GM23338 (cell line): ENCODE measurements at regions not wholly inside any gene's neighbourhood (a gene's known extent, or its start where the extent isn't known, plus 50 kb on each side); places are given as distances from the start of the nearest gene placed in this dataset.

Experiments used
- ATAC-seq: fragments of 200-7000 bp; cut with Tn5 transposase; 3 replicates; pipeline ENCODE4 v1.9.1; 2020
- DNase-seq: peaks from one replicate; pipeline ENCODE4 v3.0.0-alpha.2; 2015; ENCODE audit warnings: low spot score
- H2AFZ ChIP-seq: fragments of 200-600 bp; sonication (generic); 2 replicates; pipeline ENCODE4 v1.8.0; 2016; ENCODE audit warnings: antibody characterized with exemption, mild to moderate bottlenecking, moderate library complexity
- H3F3A ChIP-seq: fragments of 200-600 bp; sonication (generic); replicated peaks from 2 replicates; pipeline ENCODE4 v1.8.0; 2017; ENCODE audit warnings: antibody characterized with exemption, mixed run types, low read depth
- H3K27ac ChIP-seq: fragments of 200-600 bp; sonication (generic); 2 replicates; pipeline ENCODE4 v1.6.1; 2016; ENCODE audit warnings: low read depth
- H3K27me3 ChIP-seq: fragments of 200-600 bp; sonication (generic); 2 replicates; pipeline ENCODE4 v1.8.0; 2016; ENCODE audit warnings: mild to moderate bottlenecking, mixed run types, moderate library complexity; ENCODE audit not compliant: insufficient read depth
- H3K36me3 ChIP-seq: fragments of 200-600 bp; sonication (generic); 2 replicates; pipeline ENCODE4 v1.8.0; 2016; ENCODE audit warnings: mild to moderate bottlenecking; ENCODE audit not compliant: insufficient read depth
- H3K4me1 ChIP-seq: fragments of 200-600 bp; sonication (generic); 2 replicates; pipeline ENCODE4 v1.8.0; 2016; ENCODE audit warnings: mild to moderate bottlenecking, moderate library complexity; ENCODE audit not compliant: insufficient read depth
- H3K4me2 ChIP-seq: fragments of 200-600 bp; sonication (generic); 2 replicates; pipeline ENCODE4 v1.7.1; 2017; ENCODE audit warnings: mixed run types
- H3K4me3 ChIP-seq: fragments of 200-600 bp; sonication (generic); 2 replicates; pipeline ENCODE4 v1.6.1; 2016; ENCODE audit warnings: mixed run types
- H3K79me2 ChIP-seq: fragments of 200-600 bp; sonication (generic); replicated peaks from 2 replicates; pipeline ENCODE4 v1.8.0; 2017; ENCODE audit warnings: mild to moderate bottlenecking; ENCODE audit not compliant: insufficient read depth
- H3K9me2 ChIP-seq: fragments of 200-600 bp; sonication (generic); 2 replicates; pipeline ENCODE4 v1.8.0; 2017; ENCODE audit not compliant: insufficient read depth
- H4K20me1 ChIP-seq: fragments of 200-600 bp; sonication (generic); replicated peaks from 2 replicates; pipeline ENCODE4 v1.8.0; 2017; ENCODE audit warnings: mild to moderate bottlenecking; ENCODE audit not compliant: insufficient read depth
- H3K27ac Mint-ChIP-seq: 2 replicates; pipeline ENCODE4 v1.8.0; 2020; ENCODE audit warnings: inconsistent platforms, mild to moderate bottlenecking, moderate library complexity, mixed read lengths
- H3K27me3 Mint-ChIP-seq: 3 replicates; pipeline ENCODE4 v1.8.0; 2022; ENCODE audit warnings: low read depth, mild to moderate bottlenecking, moderate library complexity, mixed read lengths, inconsistent platforms; ENCODE audit not compliant: insufficient read depth, poor library complexity
- H3K36me3 Mint-ChIP-seq: 3 replicates; pipeline ENCODE4 v1.8.0; 2021; ENCODE audit warnings: low read depth, mild to moderate bottlenecking, inconsistent platforms, moderate library complexity, mixed read lengths
- H3K4me1 Mint-ChIP-seq: 3 replicates; pipeline ENCODE4 v1.8.0; 2020; ENCODE audit warnings: mild to moderate bottlenecking, inconsistent platforms, mixed read lengths
- H3K4me3 Mint-ChIP-seq: 3 replicates; pipeline ENCODE4 v1.8.0; 2021; ENCODE audit warnings: moderate library complexity, mild to moderate bottlenecking, inconsistent platforms, mixed read lengths
- H3K9me3 Mint-ChIP-seq: 3 replicates; pipeline ENCODE4 v1.8.0; 2020; ENCODE audit warnings: moderate library complexity, mild to moderate bottlenecking, inconsistent platforms, mixed read lengths
- CREB1 ChIP-seq: fragments of 250-450 bp; sonication (Bioruptor Pico); IDR thresholded peaks from 2 replicates; pipeline ENCODE4 v1.5.0; 2020; ENCODE audit warnings: low read depth, mild to moderate bottlenecking, moderate library complexity
- CTCF ChIP-seq, 2 experiments: fragments of 200-600 bp in 1 of 2; sonication (generic) in 1 of 2; conservative IDR thresholded peaks; 2 replicates each; pipeline versions ENCODE4 v1.5.1 to v1.6.1; 2016 to 2017; ENCODE audit warnings: antibody characterized with exemption in 2 of 2, low read depth in 2 of 2, mild to moderate bottlenecking in 2 of 2, moderate library complexity in 1 of 2
- ETS1 ChIP-seq: IDR thresholded peaks from 2 replicates; pipeline ENCODE4 v1.6.1; 2016; ENCODE audit warnings: antibody characterized with exemption
- EZH2 ChIP-seq: fragments of 200-600 bp; sonication (generic); IDR thresholded peaks from one replicate; pipeline ENCODE4 v1.8.0; 2017; ENCODE audit warnings: antibody characterized with exemption, mild to moderate bottlenecking, low read depth; ENCODE audit not compliant: unreplicated experiment
- EZH2phosphoT487 ChIP-seq: fragments of 200-600 bp; sonication (generic); IDR thresholded peaks from one replicate; pipeline ENCODE4 v1.8.1; 2018; ENCODE audit warnings: antibody characterized with exemption; ENCODE audit not compliant: unreplicated experiment
- NANOG ChIP-seq: IDR thresholded peaks from 2 replicates; pipeline ENCODE4 v1.6.1; 2016; ENCODE audit warnings: antibody characterized with exemption, borderline replicate concordance
- STAT1 ChIP-seq: IDR thresholded peaks from one replicate; pipeline ENCODE4 v1.6.1; 2016; ENCODE audit warnings: antibody characterized with exemption; ENCODE audit not compliant: unreplicated experiment
- ZNF114 ChIP-seq: fragments of 250-450 bp; sonication (Bioruptor Pico); IDR thresholded peaks from 2 replicates; pipeline ENCODE4 v1.5.0; 2020; ENCODE audit warnings: mild to moderate bottlenecking, moderate library complexity
- ZNF331 ChIP-seq: fragments of 250-450 bp; sonication (Bioruptor Pico); IDR thresholded peaks from 2 replicates; pipeline ENCODE4 v1.5.0; 2020; ENCODE audit warnings: low read depth, mild to moderate bottlenecking, moderate library complexity
- ZNF462 ChIP-seq: fragments of 250-450 bp; sonication (Bioruptor Pico); IDR thresholded peaks from 2 replicates; pipeline ENCODE4 v1.5.0; 2020; ENCODE audit warnings: mild to moderate bottlenecking, moderate library complexity

GRCh38 chr11:38219636-38220035 is 1621.6 kb upstream of the RAG2 start:
- Mint-ChIP-seq H3K4me3 (no peak overlapping the region), H3K9me3 (peaks cover 45% of the 10 kb centered on the region), H3K4me1 (no peaks in the 10 kb centered on the region), H3K36me3 (peaks cover 43% of the 10 kb centered on the region), H3K27me3 (peaks cover 1% of the 10 kb centered on the region), H3K27ac (no peak overlapping the region)
- no peaks in the 10 kb centered on the region for H3F3A ChIP-seq
- no peaks in the 10 kb centered on the region for H3K27me3 ChIP-seq
- no peak overlapping the region for H3K4me2 ChIP-seq
- no peak overlapping the region for H3K27ac ChIP-seq
- DNase-seq: no peak
- H4K20me1 ChIP-seq: no peaks in the 10 kb centered on the region
- H2AFZ ChIP-seq: no peak overlapping the region
- H3K4me1 ChIP-seq: no peaks in the 10 kb centered on the region
- no peaks in the 10 kb centered on the region for H3K79me2 ChIP-seq
- no peak overlapping the region for H3K4me3 ChIP-seq
- H3K9me2 ChIP-seq: no peaks in the 10 kb centered on the region
- no peaks in the 10 kb centered on the region; the same call in 1 of the 2 replicates for H3K36me3 ChIP-seq
- TF ChIP-seq EZH2phosphoT487 (no peak), NANOG (no peak), ZNF114 (CRISPR knock-in tag) (no peak), CTCF (conservative IDR thresholded peaks at IDR 0.05; ENCODE audit: low read depth in 2 of 2) (no peak), CREB1 (no peak)
- no peak for ATAC-seq

- Histone ChIP-seq H3K27ac (no peak overlapping the region), H3K4me2 (no peak overlapping the region), H3K9me2 (no peaks in the 10 kb centered on the region), H3K79me2 (no peaks in the 10 kb centered on the region), H3K36me3 (no peaks in the 10 kb centered on the region; the same call in 1 of the 2 replicates), H3K4me1 (no peaks in the 10 kb centered on the region), H3K4me3 (no peak overlapping the region), H3K27me3 (no peaks in the 10 kb centered on the region), H2AFZ (no peak overlapping the region), H4K20me1 (no peaks in the 10 kb centered on the region), H3F3A (no peaks in the 10 kb centered on the region)
- peak overlapping the region; percentile 86 for H3K27ac Mint-ChIP-seq
- H3K9me3 Mint-ChIP-seq: no peaks in the 10 kb centered on the region
- no peak for ATAC-seq
- H3K36me3 Mint-ChIP-seq: no peaks in the 10 kb centered on the region
- no peak overlapping the region for H3K4me3 Mint-ChIP-seq
- DNase-seq: no peak
- TF ChIP-seq EZH2 (no peak), CREB1 (no peak), ZNF462 (CRISPR knock-in tag) (no peak), ETS1 (no peak), NANOG (no peak), STAT1 (no peak), ZNF331 (CRISPR knock-in tag) (no peak), ZNF114 (CRISPR knock-in tag) (no peak)
- peaks cover 2% of the 10 kb centered on the region; the same call in 1 of the 3 replicates for H3K4me1 Mint-ChIP-seq
- H3K27me3 Mint-ChIP-seq: peaks cover 2% of the 10 kb centered on the region
Measured at GRCh38 chr11:38208951-38209350, 1610.9 kb upstream of the RAG2 start.
